Epithelial cell of prostate (primary cell): ENCODE measurements at regions not wholly inside any gene's neighbourhood (a gene's known extent, or its start where the extent isn't known, plus 50 kb on each side); places are given as distances from the start of the nearest gene placed in this dataset.

Source experiments
- DNase-seq: peaks from one replicate; pipeline ENCODE4 v3.0.0-alpha.2; 2011; ENCODE audit warnings: low read depth, low spot score
- H3K27ac ChIP-seq: fragments of 450-650 bp; 2 replicates; pipeline ENCODE4 v1.5.1; 2017; ENCODE audit warnings: mild to moderate bottlenecking

- no peak for DNase-seq
Observed at GRCh38 chr7:21192657-21193056, 235.2 kb upstream of the SP4 start.

GRCh38 chr7:21193895-21194294 is 234.0 kb upstream of the SP4 start:
- H3K27ac ChIP-seq = no peak overlapping the region
- DNase-seq = no peak

More at GRCh38 chr7:21192657-21193056, 235.2 kb upstream of the SP4 start:
- no peak overlapping the region for H3K27ac ChIP-seq

GRCh38 chr7:21194936-21195335 is 232.9 kb upstream of the SP4 start:
- DNase-seq = no peak
- no peak overlapping the region for H3K27ac ChIP-seq

GRCh38 chr7:21198921-21199320 is 229.0 kb upstream of the SP4 start:
- no peak overlapping the region for H3K27ac ChIP-seq

GRCh38 chr7:21200503-21200902 is 227.4 kb upstream of the SP4 start:
- no peak for DNase-seq
- no peak overlapping the region for H3K27ac ChIP-seq

More at GRCh38 chr7:21198921-21199320, 229.0 kb upstream of the SP4 start:
- DNase-seq = no peak

- DNase-seq = no peak
- no peak overlapping the region for H3K27ac ChIP-seq
Observed at GRCh38 chr7:21214657-21215056, 213.2 kb upstream of the SP4 start.

GRCh38 chr7:21215307-21215706 is 212.6 kb upstream of the SP4 start:
- no peak for DNase-seq

GRCh38 chr7:21217365-21217764 is 210.5 kb upstream of the SP4 start:
- no peak overlapping the region for H3K27ac ChIP-seq
- no peak for DNase-seq

More at GRCh38 chr7:21215307-21215706, 212.6 kb upstream of the SP4 start:
- H3K27ac ChIP-seq = no peak overlapping the region

- no peak for DNase-seq
- H3K27ac ChIP-seq = no peak overlapping the region
Observed at GRCh38 chr7:21218155-21218554, 209.7 kb upstream of the SP4 start.

- no peak overlapping the region for H3K27ac ChIP-seq
- DNase-seq = no peak
Observed at GRCh38 chr7:21221130-21221529, 206.8 kb upstream of the SP4 start.

GRCh38 chr7:21238400-21239116 is 189.3 kb upstream of the SP4 start:
- no peak overlapping the region for H3K27ac ChIP-seq
- no peak for DNase-seq

GRCh38 chr7:21243265-21243664 is 184.6 kb upstream of the SP4 start:
- H3K27ac ChIP-seq = no peak overlapping the region
- DNase-seq = no peak

- no peak for DNase-seq
- no peak overlapping the region for H3K27ac ChIP-seq
Observed at GRCh38 chr7:21251151-21251800, 176.6 kb upstream of the SP4 start.

GRCh38 chr7:21253740-21254687 is 173.9 kb upstream of the SP4 start:
- DNase-seq = peak; percentile 8
- H3K27ac ChIP-seq = no peak overlapping the region

- DNase-seq = no peak
- no peak overlapping the region for H3K27ac ChIP-seq
Observed at GRCh38 chr7:21256310-21256877, 171.5 kb upstream of the SP4 start.

GRCh38 chr7:21260939-21261338 is 166.9 kb upstream of the SP4 start:
- H3K27ac ChIP-seq = no peak overlapping the region
- DNase-seq = no peak

- H3K27ac ChIP-seq = no peak overlapping the region
- DNase-seq = no peak
Observed at GRCh38 chr7:21261627-21262594, 166.0 kb upstream of the SP4 start.

- no peak for DNase-seq
- H3K27ac ChIP-seq = no peak overlapping the region
Observed at GRCh38 chr7:21269021-21269420, 158.9 kb upstream of the SP4 start.

GRCh38 chr7:21276471-21277035 is 151.3 kb upstream of the SP4 start:
- DNase-seq = no peak

More at GRCh38 chr7:21276471-21277035, 151.3 kb upstream of the SP4 start:
- no peak overlapping the region for H3K27ac ChIP-seq
